NT2/D1 (cell line): ENCODE measurements at regions not wholly inside any gene's neighbourhood (a gene's known extent, or its start where the extent isn't known, plus 50 kb on each side); places are given as distances from the start of the nearest gene placed in this dataset.
"Not testable (repeated sequence)": the region's sequence is repeated elsewhere in the genome, so short reads cannot be mapped to it uniquely, and the experiment has no call there.

ENCODE experiments used
- DNase-seq: peaks from one replicate; pipeline ENCODE4 v3.0.0-alpha.2; 2011; ENCODE audit warnings: low read depth, low spot score
- H3K27me3 ChIP-seq: 2 replicates; pipeline ENCODE4 v1.6.0; 2011; ENCODE audit warnings: mild to moderate bottlenecking; ENCODE audit not compliant: insufficient read length, insufficient read depth
- H3K36me3 ChIP-seq: 2 replicates; pipeline ENCODE4 v1.6.1; 2011; ENCODE audit warnings: mild to moderate bottlenecking, low read length, mixed read lengths; ENCODE audit not compliant: insufficient read depth, insufficient read length
- H3K4me1 ChIP-seq: 2 replicates; pipeline ENCODE4 v1.5.1; 2011; ENCODE audit not compliant: insufficient read depth, insufficient read length
- H3K4me3 ChIP-seq: 2 replicates; pipeline ENCODE4 v1.5.1; 2011; ENCODE audit warnings: low read depth; ENCODE audit not compliant: insufficient read length
- H3K9ac ChIP-seq: 2 replicates; pipeline ENCODE4 v1.6.0; 2011; ENCODE audit warnings: low read depth; ENCODE audit not compliant: insufficient read length
- H3K9me3 ChIP-seq: 2 replicates; pipeline ENCODE4 v1.5.1; 2011; ENCODE audit warnings: mild to moderate bottlenecking, low read length; ENCODE audit not compliant: insufficient read depth
- SUZ12 ChIP-seq: IDR thresholded peaks from 2 replicates; pipeline ENCODE4 v1.6.1; 2011; ENCODE audit not compliant: insufficient read length, insufficient read depth; ENCODE audit errors: extremely low read depth
- YY1 ChIP-seq: IDR thresholded peaks from 2 replicates; pipeline ENCODE4 v1.6.1; 2011; ENCODE audit not compliant: insufficient read length, insufficient read depth
- ZNF274 ChIP-seq: IDR thresholded peaks from 2 replicates; pipeline ENCODE4 v1.6.1; 2011; ENCODE audit warnings: mild to moderate bottlenecking, low read depth, low read length

DNA sequence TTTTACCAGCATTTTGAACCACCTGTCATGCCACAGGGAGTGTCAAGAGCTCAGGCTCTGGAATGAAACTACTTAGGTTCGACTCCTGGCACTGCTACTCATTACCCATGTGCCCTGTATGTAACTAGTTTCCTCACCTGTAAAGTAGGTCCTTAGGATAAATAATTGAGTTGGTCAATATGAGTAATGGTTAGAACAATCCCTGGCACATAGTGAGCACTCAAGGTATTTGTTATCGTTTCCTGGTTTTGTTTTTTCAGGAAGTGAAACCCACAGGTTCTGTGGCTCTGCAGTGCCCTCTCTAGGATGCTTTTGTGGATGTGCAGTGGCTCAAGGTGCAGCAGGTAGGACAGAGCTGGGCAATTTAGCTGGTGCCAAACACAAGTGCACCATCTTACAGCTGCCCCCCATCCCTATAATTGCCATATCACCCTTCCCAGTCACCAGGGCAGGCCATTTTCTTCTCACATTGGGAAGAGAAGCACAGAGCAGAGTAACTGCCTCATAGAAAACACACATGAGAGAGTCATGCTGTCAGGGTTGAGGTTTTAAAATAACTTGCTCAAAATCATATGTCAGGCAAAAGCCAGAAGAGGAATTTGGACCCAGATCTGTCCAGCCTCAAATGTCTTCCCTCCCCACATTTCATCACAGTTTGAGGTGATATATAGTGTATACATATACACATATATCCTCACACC lies 297.5 kb downstream of the RPAP3 start:
- Histone ChIP-seq H3K4me1 (no peaks in the 10 kb centered on the region), H3K9ac (no peak overlapping the region), H3K27me3 (no peaks in the 10 kb centered on the region), H3K4me3 (no peak overlapping the region), H3K9me3 (no peaks in the 10 kb centered on the region), H3K36me3 (no peaks in the 10 kb centered on the region)
- DNase-seq = peak; percentile 18
- TF ChIP-seq SUZ12 = no peak
- no peak for TF ChIP-seq ZNF274
- TF ChIP-seq YY1 = no peak

DNA sequence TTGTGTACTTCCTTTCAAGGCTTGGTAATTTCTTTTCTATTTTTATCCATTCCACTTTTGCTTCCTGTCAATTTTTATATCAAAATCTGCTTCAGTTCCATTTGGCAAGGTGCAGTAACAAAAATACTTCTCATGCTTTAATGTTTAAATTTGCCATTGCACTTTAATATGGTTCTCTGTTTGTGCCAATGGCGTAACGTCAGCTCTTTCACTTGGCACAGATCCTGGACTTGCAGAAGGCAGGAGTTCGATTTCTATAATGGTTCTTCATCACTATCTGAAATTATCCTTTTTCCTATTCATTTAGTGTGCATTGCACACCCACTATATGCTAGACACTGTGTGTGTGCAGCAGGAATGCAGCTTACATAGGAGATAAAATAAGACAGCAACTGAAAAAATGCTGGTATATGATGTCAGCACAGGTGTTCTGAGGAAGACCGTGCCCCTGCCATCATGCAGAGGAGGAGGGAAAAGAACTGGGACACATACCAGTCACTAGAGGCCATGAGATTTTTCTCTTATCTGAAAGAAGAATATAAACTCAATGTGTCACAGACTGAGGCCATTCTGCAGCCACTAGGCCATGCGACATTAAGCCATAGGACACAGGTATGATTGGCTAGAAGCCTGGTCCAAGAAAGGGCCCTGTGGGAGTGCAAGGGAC lies 298.2 kb downstream of the RPAP3 start:
- no peak overlapping the region for H3K9ac ChIP-seq

DNA sequence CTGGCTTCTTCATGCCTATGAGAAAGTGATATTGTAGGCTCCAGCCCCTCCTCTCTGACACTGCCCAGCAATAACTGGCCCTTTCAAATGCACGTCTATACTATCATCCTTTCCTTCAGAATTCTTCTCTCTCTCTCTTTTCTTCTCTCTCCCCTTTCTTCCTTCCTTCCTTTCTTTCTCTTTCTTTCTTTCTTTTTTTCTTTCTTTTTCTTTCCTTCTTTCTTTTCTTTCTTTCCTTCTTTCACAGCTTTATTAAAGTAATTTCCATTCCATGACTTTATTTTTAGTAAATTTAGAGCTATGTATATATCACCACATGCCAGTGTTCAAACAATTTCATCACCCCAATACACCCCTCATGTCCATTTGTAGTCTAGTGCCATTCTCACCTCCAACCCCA lies 302.1 kb downstream of the RPAP3 start:
- H3K4me3 ChIP-seq = no peak overlapping the region
- H3K4me1 ChIP-seq = no peaks in the 10 kb centered on the region
- no peaks in the 10 kb centered on the region for H3K36me3 ChIP-seq
- no peak for TF ChIP-seq ZNF274
- TF ChIP-seq YY1 = no peak
- TF ChIP-seq SUZ12 = no peak
- 0 out of 2 replicates have a peak, but pooled peaks cover 2% of the 10 kb centered on the region for H3K9me3 ChIP-seq
- H3K27me3 ChIP-seq = no peaks in the 10 kb centered on the region
- no peak for DNase-seq
- no peak overlapping the region for H3K9ac ChIP-seq

More for the DNA sequence above, 298.2 kb downstream of the RPAP3 start:
- DNase-seq = no peak
- H3K27me3 ChIP-seq = no peaks in the 10 kb centered on the region
- H3K36me3 ChIP-seq = no peaks in the 10 kb centered on the region
- TF ChIP-seq YY1 (no peak), ZNF274 (no peak), SUZ12 (no peak)
- H3K4me3 ChIP-seq = no peak overlapping the region
- no peaks in the 10 kb centered on the region for H3K4me1 ChIP-seq
- no peaks in the 10 kb centered on the region for H3K9me3 ChIP-seq

DNA sequence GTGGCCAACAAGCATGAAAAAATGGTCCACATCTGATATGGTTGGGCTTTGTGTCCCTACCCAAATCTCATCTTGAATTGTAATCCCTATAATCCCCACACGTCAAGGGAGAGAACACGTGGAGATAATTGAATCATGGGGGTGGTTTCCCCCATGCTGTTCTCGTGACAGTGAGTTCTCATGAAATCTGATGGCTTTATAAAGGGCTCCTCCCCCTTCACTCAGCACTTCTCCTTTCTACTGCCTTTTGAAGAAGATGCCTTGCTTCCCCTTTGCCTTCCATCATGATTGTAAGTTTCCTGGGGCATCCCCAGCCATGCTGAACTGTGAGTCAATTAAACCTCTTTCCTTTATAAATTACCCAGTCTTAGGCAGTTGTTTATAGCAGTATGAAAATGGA lies 304.6 kb downstream of the RPAP3 start:
- H3K4me1 ChIP-seq, H3K9ac ChIP-seq, H3K27me3 ChIP-seq, H3K36me3 ChIP-seq, DNase-seq, H3K4me3 ChIP-seq: not testable (repeated sequence)
- H3K9me3 ChIP-seq = peaks cover 19% of the 10 kb centered on the region; the same call in 1 of the 2 replicates

DNA sequence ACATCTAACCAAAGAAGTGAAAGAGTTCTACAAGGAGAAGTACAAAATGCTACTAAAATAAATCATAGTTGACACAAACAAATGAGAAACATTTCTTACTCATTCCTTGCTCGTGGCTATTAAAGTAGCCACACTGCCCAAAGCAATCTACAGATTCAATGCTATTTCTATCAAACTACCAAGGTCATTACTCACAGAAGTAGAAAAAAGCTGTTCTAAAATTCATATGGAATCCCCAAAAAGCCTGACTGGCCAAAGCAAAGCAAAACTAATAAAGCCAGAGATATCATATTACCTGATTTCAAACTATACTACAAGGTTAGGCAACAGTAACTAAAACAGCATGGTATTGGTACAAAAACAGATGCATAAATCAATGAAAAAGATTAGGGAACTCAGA lies 305.6 kb downstream of the RPAP3 start:
- Histone ChIP-seq H3K4me3 (no peak overlapping the region), H3K9ac (no peak overlapping the region), H3K36me3 (no peaks in the 10 kb centered on the region), H3K27me3 (no peaks in the 10 kb centered on the region), H3K9me3 (peaks cover 21% of the 10 kb centered on the region; the same call in 1 of the 2 replicates), H3K4me1 (no peaks in the 10 kb centered on the region)
- TF ChIP-seq SUZ12 (no peak), YY1 (no peak), ZNF274 (no peak)
- DNase-seq = no peak

DNA sequence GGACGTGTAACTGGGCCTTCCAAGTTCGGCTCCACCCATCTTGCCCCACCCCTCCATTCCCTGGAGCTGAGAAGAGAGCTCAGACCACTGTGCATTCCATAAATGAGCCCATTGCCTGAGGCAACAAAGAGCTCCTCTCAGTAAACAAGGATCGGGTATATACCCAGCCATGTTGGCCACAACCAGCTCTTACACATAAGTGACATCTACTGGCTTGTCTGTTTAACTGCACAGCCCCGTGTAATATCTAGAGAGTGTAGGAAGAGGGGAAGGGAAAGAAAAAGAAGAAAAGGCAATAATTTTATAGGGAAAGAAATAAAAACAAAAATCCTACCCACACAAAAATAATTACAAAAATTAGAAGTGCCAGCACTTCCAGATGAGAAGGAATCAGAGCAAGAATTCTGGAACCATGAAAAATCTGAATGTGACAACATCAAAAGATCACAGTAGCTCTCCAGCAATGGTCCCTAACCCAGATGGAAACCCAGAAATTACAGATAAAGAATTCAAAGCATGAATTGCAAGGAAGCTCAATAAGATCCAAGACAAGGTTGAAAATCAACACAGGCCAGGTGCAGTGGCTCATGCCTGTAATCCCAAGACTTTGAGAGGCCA lies 308.1 kb downstream of the RPAP3 start:
- Histone ChIP-seq H3K27me3 (no peaks in the 10 kb centered on the region), H3K9ac (no peak overlapping the region), H3K36me3 (no peaks in the 10 kb centered on the region), H3K9me3 (peaks cover 21% of the 10 kb centered on the region; the same call in 1 of the 2 replicates), H3K4me1 (no peaks in the 10 kb centered on the region), H3K4me3 (no peak overlapping the region)
- no peak for DNase-seq
- TF ChIP-seq YY1 = no peak
- no peak for TF ChIP-seq SUZ12
- TF ChIP-seq ZNF274 = no peak

DNA sequence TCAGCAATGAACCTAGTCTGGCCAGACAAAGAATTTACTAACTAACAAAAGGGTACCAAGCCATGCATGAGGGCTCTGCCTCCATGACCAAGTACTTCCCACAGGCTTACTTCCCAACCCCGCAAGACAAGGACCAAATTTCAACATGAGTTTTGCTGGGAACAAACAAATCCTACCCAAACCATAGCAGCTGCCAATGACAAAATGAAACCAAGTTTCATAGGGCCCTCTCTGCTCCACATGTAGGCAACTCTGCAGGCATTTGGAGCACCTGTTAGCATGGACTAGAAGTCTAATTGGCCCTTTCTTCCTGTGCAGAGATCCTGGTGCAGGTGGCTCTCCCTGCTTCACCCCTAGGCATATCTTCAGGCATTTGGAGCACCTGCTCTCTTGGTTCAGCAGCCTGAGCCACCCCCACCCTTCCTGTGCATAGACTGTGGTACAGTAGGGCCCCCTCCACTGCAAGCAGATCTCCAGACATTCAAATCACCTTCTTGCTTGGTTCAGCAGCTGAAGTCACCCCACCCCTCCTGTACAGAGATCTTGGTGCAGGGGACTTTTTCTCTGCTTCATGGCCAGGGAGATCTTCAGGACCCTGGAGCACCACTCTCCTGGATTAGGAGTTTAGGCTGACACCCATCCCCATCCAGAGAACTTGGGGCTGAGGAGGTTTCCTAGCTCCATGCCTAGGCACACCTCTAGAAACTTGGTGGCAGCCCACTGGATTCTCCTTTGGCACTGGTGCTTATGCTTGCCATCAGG lies 308.7 kb downstream of the RPAP3 start:
- H3K4me1 ChIP-seq = no peaks in the 10 kb centered on the region
- no peak overlapping the region for H3K9ac ChIP-seq
- peaks cover 21% of the 10 kb centered on the region; the same call in 1 of the 2 replicates for H3K9me3 ChIP-seq

More for the DNA sequence above, 308.7 kb downstream of the RPAP3 start:
- no peak for DNase-seq
- no peak overlapping the region for H3K4me3 ChIP-seq
- H3K36me3 ChIP-seq = no peaks in the 10 kb centered on the region
- no peaks in the 10 kb centered on the region for H3K27me3 ChIP-seq
- TF ChIP-seq ZNF274 (no peak), SUZ12 (no peak), YY1 (no peak)
